A673 (cell line): ENCODE measurements at regions not wholly inside any gene's neighbourhood (a gene's known extent, or its start where the extent isn't known, plus 50 kb on each side); places are given as distances from the start of the nearest gene placed in this dataset.

ENCODE experiments used
- BruUV-seq: library from RNA; stranded (reverse); fragments of 400-500 nt; replicated peaks from 2 replicates; lab custom pipeline; 2021; lab: Mats Ljungman, UMichigan
- CTCF ChIA-PET: fragments of 300-600 bp; sonication (Branson Sonifier 250); formaldehyde crosslinking; loops from one replicate; lab custom pipeline; 2022; ENCODE audit warnings: antibody characterized with exemption; lab: Charles Lee
- POLR2A ChIA-PET: fragments of 300-600 bp; sonication (Branson Sonifier 250); formaldehyde crosslinking; loops from one replicate; lab custom pipeline; 2022; ENCODE audit warnings: antibody characterized with exemption; ENCODE audit not compliant: low non-redundant PET; lab: Charles Lee
- DNase-seq: peaks from one replicate; pipeline ENCODE4 v3.0.0-alpha.2; 2015; ENCODE audit warnings: low spot score
- H3K27ac ChIP-seq: fragments of 200-600 bp; sonication (generic); 2 replicates; pipeline ENCODE4 v1.5.1; 2016; ENCODE audit warnings: mixed run types, low read depth, mild to moderate bottlenecking, mixed read lengths, antibody characterized with exemption, low read length; ENCODE audit not compliant: poor library complexity, severe bottlenecking
- H3K27me3 ChIP-seq: fragments of 200-600 bp; sonication (generic); replicated peaks from 2 replicates; pipeline ENCODE4 v1.6.1; 2017; ENCODE audit warnings: mixed run types, low read depth, mild to moderate bottlenecking, mixed read lengths, antibody characterized with exemption, low read length; ENCODE audit not compliant: insufficient read depth, poor library complexity
- H3K36me3 ChIP-seq: fragments of 200-600 bp; sonication (generic); 2 replicates; pipeline ENCODE4 v1.6.1; 2016; ENCODE audit warnings: mixed run types, mild to moderate bottlenecking, mixed read lengths, antibody characterized with exemption, low read length; ENCODE audit not compliant: insufficient read depth, poor library complexity, severe bottlenecking
- H3K4me1 ChIP-seq: fragments of 200-600 bp; sonication (generic); 2 replicates; pipeline ENCODE4 v1.6.1; 2017; ENCODE audit warnings: mixed run types, mild to moderate bottlenecking, mixed read lengths, antibody characterized with exemption, low read length; ENCODE audit not compliant: insufficient read depth, poor library complexity, severe bottlenecking
- H3K4me3 ChIP-seq: fragments of 200-600 bp; sonication (generic); 2 replicates; pipeline ENCODE4 v1.5.1; 2016; ENCODE audit warnings: low read depth, mixed run types, mild to moderate bottlenecking, mixed read lengths, low read length; ENCODE audit not compliant: poor library complexity, severe bottlenecking
- H3K9me3 ChIP-seq: fragments of 200-600 bp; sonication (generic); 2 replicates; pipeline ENCODE4 v1.6.1; 2016; ENCODE audit warnings: mixed run types, low read depth, mild to moderate bottlenecking, mixed read lengths, antibody characterized with exemption, low read length; ENCODE audit not compliant: poor library complexity, severe bottlenecking
- CTCF ChIP-seq: fragments of 300-800, 200-600 bp; sonication (generic); conservative IDR thresholded peaks from 2 replicates; pipeline ENCODE4 v1.5.1; 2017; ENCODE audit warnings: low read depth, mild to moderate bottlenecking, antibody characterized with exemption, low read length, moderate library complexity, mixed read lengths
- EZH2 ChIP-seq: fragments of 200-600 bp; sonication (generic); IDR thresholded peaks from 2 replicates; pipeline ENCODE4 v1.6.1; 2017; ENCODE audit warnings: borderline replicate concordance, low read depth, mild to moderate bottlenecking, mixed read lengths, antibody characterized with exemption, low read length; ENCODE audit not compliant: poor library complexity, severe bottlenecking
- intact Hi-C: fragments of 100-400 bp; cut with micrococcal nuclease; formaldehyde crosslinking; loops from one replicate; pipeline ENCODE4 v1.10.0; 2022; ENCODE audit not compliant: unreplicated experiment

GRCh38 chr3:116821371-116821770 is 111.8 kb downstream of the TUSC7 start:
- POLR2A ChIA-PET: no interaction called here
- intact Hi-C loops: no loop called here

GRCh38 chr3:116824208-116824607 is 114.6 kb downstream of the TUSC7 start:
- no peaks in the 10 kb centered on the region for H3K9me3 ChIP-seq
- no peak overlapping the region for H3K4me3 ChIP-seq
- TF ChIP-seq EZH2 (no peak), CTCF (no peak)
- intact Hi-C loops: no loop called here
- BruUV-seq: no TSS peak
- no peak overlapping the region for H3K27ac ChIP-seq
- no peaks in the 10 kb centered on the region for H3K36me3 ChIP-seq
- H3K27me3 ChIP-seq: no peaks in the 10 kb centered on the region
- CTCF ChIA-PET: no interaction called here
- POLR2A ChIA-PET: interaction anchor here (0.7 kb wide), 1 partner anchor 244 kb away, joined by 3 read pairs; no protein-coding TSS in a partner anchor
- no peak for DNase-seq
- no peaks in the 10 kb centered on the region for H3K4me1 ChIP-seq

More at GRCh38 chr3:116821371-116821770, 111.8 kb downstream of the TUSC7 start:
- no peaks in the 10 kb centered on the region for H3K9me3 ChIP-seq
- no peak for DNase-seq
- H3K4me1 ChIP-seq: peaks cover 3% of the 10 kb centered on the region
- no peaks in the 10 kb centered on the region for H3K27me3 ChIP-seq
- H3K27ac ChIP-seq: no peak overlapping the region
- CTCF ChIA-PET: no interaction called here
- H3K4me3 ChIP-seq: no peak overlapping the region
- no TSS peak for BruUV-seq
- TF ChIP-seq CTCF (no peak), EZH2 (no peak)
- no peaks in the 10 kb centered on the region for H3K36me3 ChIP-seq

GRCh38 chr3:116833202-116833601 is 123.6 kb downstream of the TUSC7 start:
- DNase-seq: no peak
- POLR2A ChIA-PET: no interaction called here
- peaks cover 4% of the 10 kb centered on the region for H3K4me1 ChIP-seq
- H3K4me3 ChIP-seq: no peak overlapping the region
- no peak overlapping the region for H3K27ac ChIP-seq
- BruUV-seq: no TSS peak
- no peaks in the 10 kb centered on the region for H3K27me3 ChIP-seq
- intact Hi-C loops: no loop called here
- CTCF ChIA-PET: no interaction called here
- TF ChIP-seq EZH2 (no peak), CTCF (no peak)
- H3K9me3 ChIP-seq: no peaks in the 10 kb centered on the region
- no peaks in the 10 kb centered on the region for H3K36me3 ChIP-seq
